Stromal cell of bone marrow (primary cell): ENCODE measurements at regions not wholly inside any gene's neighbourhood (a gene's known extent, or its start where the extent isn't known, plus 50 kb on each side); places are given as distances from the start of the nearest gene placed in this dataset.
"Not testable (repeated sequence)": the region's sequence is repeated elsewhere in the genome, so short reads cannot be mapped to it uniquely, and the experiment has no call there.

ENCODE experiments used
- DNase-seq: peaks from one replicate; pipeline ENCODE4 v3.0.0-alpha.2; 2012; ENCODE audit warnings: low read depth

- no peak for DNase-seq
These were observed 52.4 kb upstream of the GOLGA8J start for GRCh38 chr15:30030345-30030744.

GRCh38 chr15:30023798-30024295, 58.9 kb upstream of the GOLGA8J start:
- DNase-seq: peak; percentile 19

- DNase-seq: no peak
These were observed 72.0 kb upstream of the GOLGA8J start for GRCh38 chr15:30010746-30011145.

- no peak for DNase-seq
These were observed 74.6 kb upstream of the GOLGA8J start for GRCh38 chr15:30008156-30008555.

GRCh38 chr15:30001602-30002001, 81.2 kb upstream of the GOLGA8J start:
- DNase-seq: no peak

GRCh38 chr15:29998033-29998432, 84.7 kb upstream of the GOLGA8J start:
- no peak for DNase-seq

- no peak for DNase-seq
These were observed 85.3 kb upstream of the GOLGA8J start for GRCh38 chr15:29997499-29997898.

GRCh38 chr15:29994284-29994683, 88.5 kb upstream of the GOLGA8J start:
- DNase-seq: no peak

- no peak for DNase-seq
These were observed 91.8 kb upstream of the GOLGA8J start for GRCh38 chr15:29990954-29991353.

- DNase-seq: no peak
These were observed 92.7 kb upstream of the GOLGA8J start for GRCh38 chr15:29990035-29990434.

GRCh38 chr15:29988701-29989100, 94.1 kb upstream of the GOLGA8J start:
- no peak for DNase-seq

- no peak for DNase-seq
These were observed 95.8 kb upstream of the GOLGA8J start for GRCh38 chr15:29986946-29987345.

GRCh38 chr15:29978411-29979382, 104.1 kb upstream of the GOLGA8J start:
- no peak for DNase-seq

- DNase-seq: not testable (repeated sequence)
These were observed 108.7 kb upstream of the GOLGA8J start for GRCh38 chr15:29974056-29974455.

GRCh38 chr15:29972051-29972450, 110.7 kb upstream of the GOLGA8J start:
- DNase-seq: no peak

- DNase-seq: no peak
These were observed 112.4 kb upstream of the GOLGA8J start for GRCh38 chr15:29970402-29970695.

GRCh38 chr15:29969562-29970401, 113.0 kb upstream of the GOLGA8J start:
- no peak for DNase-seq

- DNase-seq: no peak
These were observed 113.7 kb upstream of the GOLGA8J start for GRCh38 chr15:29968895-29969561.

- no peak for DNase-seq
These were observed 114.5 kb upstream of the GOLGA8J start for GRCh38 chr15:29968099-29968894.

GRCh38 chr15:29962407-29962806, 120.3 kb upstream of the GOLGA8J start:
- no peak for DNase-seq

GRCh38 chr15:29959384-29960137, 123.2 kb upstream of the GOLGA8J start:
- DNase-seq: no peak
